Coronary artery (tissue), 2 donors: ENCODE measurements at regions not wholly inside any gene's neighbourhood (a gene's known extent, or its start where the extent isn't known, plus 50 kb on each side); places are given as distances from the start of the nearest gene placed in this dataset.

Experiments used
- DNase-seq: peaks from one replicate; pipeline ENCODE4 v3.0.0-alpha.2; 2017; ENCODE audit warnings: low spot score
- H3K27ac ChIP-seq, 2 donors: fragments of 200-600 bp; sonication (generic); one replicate each; pipeline ENCODE4 v1.5.1; 2016 to 2019
- H3K4me3 ChIP-seq: fragments of 200-600 bp; sonication (generic); 2 replicates; pipeline ENCODE4 v1.5.1; 2016; ENCODE audit warnings: mild to moderate bottlenecking, moderate library complexity
- TF ChIP-seq, protein P1 (sequence below): fragments of 200-600 bp; sonication (generic); IDR thresholded peaks from one replicate; pipeline ENCODE4 v1.5.1; 2019; ENCODE audit warnings: antibody characterized with exemption

- TF ChIP-seq, protein P1, sequence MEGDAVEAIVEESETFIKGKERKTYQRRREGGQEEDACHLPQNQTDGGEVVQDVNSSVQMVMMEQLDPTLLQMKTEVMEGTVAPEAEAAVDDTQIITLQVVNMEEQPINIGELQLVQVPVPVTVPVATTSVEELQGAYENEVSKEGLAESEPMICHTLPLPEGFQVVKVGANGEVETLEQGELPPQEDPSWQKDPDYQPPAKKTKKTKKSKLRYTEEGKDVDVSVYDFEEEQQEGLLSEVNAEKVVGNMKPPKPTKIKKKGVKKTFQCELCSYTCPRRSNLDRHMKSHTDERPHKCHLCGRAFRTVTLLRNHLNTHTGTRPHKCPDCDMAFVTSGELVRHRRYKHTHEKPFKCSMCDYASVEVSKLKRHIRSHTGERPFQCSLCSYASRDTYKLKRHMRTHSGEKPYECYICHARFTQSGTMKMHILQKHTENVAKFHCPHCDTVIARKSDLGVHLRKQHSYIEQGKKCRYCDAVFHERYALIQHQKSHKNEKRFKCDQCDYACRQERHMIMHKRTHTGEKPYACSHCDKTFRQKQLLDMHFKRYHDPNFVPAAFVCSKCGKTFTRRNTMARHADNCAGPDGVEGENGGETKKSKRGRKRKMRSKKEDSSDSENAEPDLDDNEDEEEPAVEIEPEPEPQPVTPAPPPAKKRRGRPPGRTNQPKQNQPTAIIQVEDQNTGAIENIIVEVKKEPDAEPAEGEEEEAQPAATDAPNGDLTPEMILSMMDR: no peak
- no peak overlapping the region for H3K4me3 ChIP-seq
- H3K27ac ChIP-seq: no peak overlapping the region
- DNase-seq: no peak
Observed at GRCh38 chr13:73248711-73249580, 190.1 kb downstream of the KLF5 start.

- TF ChIP-seq, protein P1: no peak
- no peak overlapping the region for H3K4me3 ChIP-seq
- no peak for DNase-seq
- no peak overlapping the region for H3K27ac ChIP-seq
Observed at GRCh38 chr13:73248154-73248553, 189.3 kb downstream of the KLF5 start.

DNA sequence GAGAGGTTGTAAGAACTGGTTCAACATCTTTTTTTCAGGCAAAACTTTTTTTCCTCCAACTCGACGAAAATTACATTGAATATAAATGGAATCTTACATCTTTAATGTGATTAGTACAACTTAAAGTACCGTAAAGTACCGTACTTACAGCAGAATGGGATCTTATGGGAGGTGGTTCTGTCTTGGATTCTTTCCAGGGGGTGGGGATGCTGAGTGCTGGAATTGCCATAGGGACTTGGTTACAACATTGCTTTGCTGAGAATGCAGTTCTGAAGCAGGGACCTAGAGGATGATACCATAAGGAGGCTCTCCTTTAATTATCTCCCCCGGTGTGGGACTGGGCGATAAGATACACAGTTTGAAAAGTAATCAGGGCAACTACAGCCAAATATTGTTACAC is 186.4 kb downstream of the KLF5 start:
- no peak for DNase-seq
- TF ChIP-seq, protein P1: no peak

DNA sequence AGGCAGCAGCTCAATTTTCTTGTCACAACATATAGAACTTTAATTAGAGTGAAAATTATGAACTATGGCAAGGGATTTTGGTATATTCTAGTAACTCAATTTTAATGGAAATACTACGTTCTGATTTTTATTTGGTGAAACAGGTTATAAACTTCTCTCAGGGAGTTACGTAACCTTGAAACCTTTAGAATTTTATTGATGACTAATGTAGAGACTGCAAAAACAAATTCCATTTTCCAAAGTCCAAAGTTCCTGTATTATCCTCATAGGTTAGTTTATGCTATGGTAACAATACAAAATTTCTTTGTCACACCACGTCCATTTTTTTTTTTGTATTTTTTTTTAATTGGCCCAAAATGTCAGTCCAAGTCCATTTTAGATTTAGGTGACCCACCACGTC is 185.7 kb downstream of the KLF5 start:
- Histone ChIP-seq H3K27ac (no peak overlapping the region), H3K4me3 (no peak overlapping the region)
- no peak for DNase-seq
- TF ChIP-seq, protein P1: no peak

More for the DNA sequence above, 186.4 kb downstream of the KLF5 start:
- H3K4me3 ChIP-seq: no peak overlapping the region
- H3K27ac ChIP-seq: no peak overlapping the region

DNA sequence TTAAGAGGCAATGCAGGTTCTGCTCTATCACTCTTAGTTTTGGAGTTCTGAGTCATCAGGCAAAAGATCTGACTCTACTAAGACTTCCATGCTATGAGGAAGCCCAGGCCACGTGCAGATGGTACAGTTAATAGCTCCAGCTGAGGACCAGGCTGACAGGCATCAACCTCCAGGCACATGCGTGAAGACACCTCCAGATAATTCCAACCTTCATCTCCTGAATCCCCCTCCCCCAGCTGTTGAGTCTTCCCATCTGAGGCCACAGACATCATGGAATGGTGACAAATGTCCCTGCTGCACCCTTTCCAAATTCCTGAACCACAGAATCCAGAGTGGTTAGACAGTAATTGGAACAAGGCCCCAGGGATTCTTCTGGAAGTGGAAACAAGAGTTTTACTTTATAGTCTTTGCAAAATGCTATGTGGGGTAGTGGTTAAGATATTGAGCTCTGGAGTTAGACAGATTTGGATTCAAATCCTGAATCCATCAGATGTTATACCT is 183.8 kb downstream of the KLF5 start:
- TF ChIP-seq, protein P1: no peak
- DNase-seq: no peak
- Histone ChIP-seq H3K27ac (no peak overlapping the region), H3K4me3 (no peak overlapping the region)

GRCh38 chr13:73240193-73240592 is 181.4 kb downstream of the KLF5 start:
- DNase-seq: no peak
- TF ChIP-seq, protein P1: no peak
- no peak overlapping the region for H3K4me3 ChIP-seq
- no peak overlapping the region for H3K27ac ChIP-seq

GRCh38 chr13:73235385-73235784 is 176.6 kb downstream of the KLF5 start:
- no peak for DNase-seq

More at GRCh38 chr13:73235385-73235784, 176.6 kb downstream of the KLF5 start:
- no peak overlapping the region for H3K4me3 ChIP-seq
- no peak overlapping the region for H3K27ac ChIP-seq
- TF ChIP-seq, protein P1: no peak
